Femur (tissue), 1 donor: ENCODE measurements at regions not wholly inside any gene's neighbourhood (a gene's known extent, or its start where the extent isn't known, plus 50 kb on each side); places are given as distances from the start of the nearest gene placed in this dataset.
"Not testable (repeated sequence)": the region's sequence is repeated elsewhere in the genome, so short reads cannot be mapped to it uniquely, and the experiment has no call there.

Source experiments
- DNase-seq: peaks from one replicate; pipeline ENCODE4 v3.0.0-alpha.2; 2017

GRCh38 chr5:53733853-53734252, 173.4 kb downstream of the NDUFS4 start:
- no peak for DNase-seq

DNA sequence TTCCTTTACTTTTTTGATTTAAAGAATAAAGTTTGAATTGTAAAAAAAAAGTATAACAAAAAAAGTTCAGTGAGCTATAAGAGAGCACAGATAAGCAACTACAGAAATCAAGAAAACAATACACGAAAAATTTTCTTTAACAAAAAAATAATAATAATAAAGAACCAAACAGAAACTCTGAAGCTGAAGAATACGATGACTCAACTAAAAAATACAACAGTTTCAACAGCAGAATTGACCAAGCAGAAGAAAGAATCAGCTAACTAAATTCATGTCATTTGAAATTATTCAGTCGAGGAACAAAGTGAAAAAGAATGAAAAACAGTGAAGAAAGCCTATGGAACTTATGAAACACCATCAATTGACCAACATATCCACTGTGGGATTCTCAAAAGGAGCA, 177.7 kb downstream of the NDUFS4 start:
- no peak for DNase-seq

DNA sequence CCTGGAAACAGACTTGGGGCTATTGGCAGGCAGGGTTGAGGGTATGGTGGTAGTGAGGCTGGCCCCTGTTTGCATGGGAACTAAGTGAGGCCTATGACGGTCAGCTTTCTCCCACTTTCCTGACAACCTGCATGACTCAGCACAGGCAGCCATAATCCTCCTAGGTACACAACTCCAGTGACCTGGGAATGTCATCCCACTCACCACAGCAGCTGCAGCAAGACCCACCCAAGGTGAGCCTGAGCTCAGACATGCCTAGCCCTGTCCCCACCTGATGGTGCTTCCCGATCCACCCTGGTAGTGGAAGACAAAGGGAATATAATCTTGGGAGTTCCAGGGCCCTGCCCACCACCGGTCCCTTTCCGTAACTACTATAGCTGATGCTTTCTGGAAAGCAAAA, 178.7 kb downstream of the NDUFS4 start:
- DNase-seq, result no peak

DNA sequence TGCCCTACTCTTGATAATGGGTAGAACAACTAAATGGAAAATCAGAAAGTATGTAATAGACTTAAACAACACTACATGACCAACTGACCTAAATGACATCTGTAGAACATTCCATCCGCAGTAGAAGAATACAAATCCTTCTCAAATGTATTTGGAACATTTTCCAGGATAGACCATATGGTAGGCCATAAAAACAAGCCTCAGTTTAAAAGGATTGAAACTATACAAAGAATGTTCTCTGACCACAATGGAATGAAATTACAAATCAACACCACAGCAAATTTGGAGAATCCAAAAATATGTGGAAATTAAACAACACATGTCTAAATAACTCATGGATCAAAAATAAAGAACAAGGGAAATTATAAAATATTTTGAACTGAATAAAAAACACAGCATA, 189.2 kb downstream of the NDUFS4 start:
- no peak for DNase-seq

- DNase-seq, result not testable (repeated sequence)
Measured at GRCh38 chr5:53752282-53752681, 191.8 kb downstream of the NDUFS4 start.

DNA sequence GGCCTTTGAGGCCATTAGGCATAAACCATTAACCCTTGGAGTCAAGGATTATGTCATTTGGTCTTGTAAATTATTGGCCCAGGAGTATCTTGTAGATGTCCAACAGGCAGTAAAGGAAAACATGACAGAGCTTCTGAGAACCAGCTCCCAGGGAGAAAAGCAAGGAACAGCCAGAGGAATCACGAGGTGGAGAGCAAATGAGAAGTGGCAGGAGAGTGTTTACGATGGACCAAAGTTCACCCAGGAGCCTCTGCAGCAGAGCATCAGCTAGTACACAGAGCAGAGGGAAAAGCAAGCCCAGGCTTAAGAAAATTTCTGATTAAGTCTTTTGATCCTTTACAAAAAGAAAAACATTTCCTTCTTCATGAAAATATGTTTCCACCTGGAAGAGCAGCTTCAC, 206.2 kb downstream of the NDUFS4 start:
- no peak for DNase-seq

- DNase-seq, result no peak
Measured at GRCh38 chr5:53777864-53778618, 217.6 kb downstream of the NDUFS4 start.

- peak; percentile 47 for DNase-seq
Measured at GRCh38 chr5:53779541-53779981, 219.1 kb downstream of the NDUFS4 start.

DNA sequence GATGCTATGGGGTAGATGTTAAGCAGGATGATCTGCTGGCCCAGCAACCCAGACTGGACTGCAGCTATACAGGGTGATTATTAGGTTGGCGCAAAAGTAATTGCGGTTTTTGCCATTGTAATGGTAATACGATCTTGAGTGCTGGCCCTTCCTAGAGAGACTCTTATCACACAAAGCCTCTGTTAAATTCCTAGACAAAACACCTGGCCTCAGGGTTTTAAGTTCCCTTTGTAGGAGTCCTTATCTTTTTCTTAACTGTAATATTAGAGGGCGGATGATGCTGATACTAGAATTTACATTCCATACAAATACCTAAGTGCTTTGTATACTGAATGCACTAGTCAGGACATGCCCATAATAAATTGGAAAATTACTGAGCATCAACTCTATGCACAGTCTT, 222.2 kb downstream of the NDUFS4 start:
- no peak for DNase-seq

- no peak for DNase-seq
Measured at GRCh38 chr5:53783624-53784228, 223.3 kb downstream of the NDUFS4 start.

DNA sequence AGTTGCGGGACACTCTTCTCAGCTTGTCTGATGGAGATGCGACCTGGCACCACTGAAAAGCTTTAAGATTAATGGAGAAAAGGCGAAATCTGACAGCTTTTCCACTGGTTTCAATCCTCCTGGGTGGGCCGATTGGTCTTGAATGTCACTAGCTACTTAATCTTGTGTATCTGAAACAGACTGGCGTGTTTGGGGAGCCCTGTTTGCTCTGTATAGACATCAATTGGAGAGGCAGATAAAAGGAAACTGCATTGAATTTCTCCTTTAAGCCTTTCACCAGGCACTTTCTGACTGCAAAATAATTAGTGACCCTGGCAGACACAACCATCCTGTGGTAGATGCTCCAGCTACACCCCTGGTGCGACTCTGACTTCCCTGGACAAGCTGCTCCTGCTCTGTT, 224.2 kb downstream of the NDUFS4 start:
- no peak for DNase-seq

GRCh38 chr5:53785924-53786323, 225.5 kb downstream of the NDUFS4 start:
- no peak for DNase-seq

DNA sequence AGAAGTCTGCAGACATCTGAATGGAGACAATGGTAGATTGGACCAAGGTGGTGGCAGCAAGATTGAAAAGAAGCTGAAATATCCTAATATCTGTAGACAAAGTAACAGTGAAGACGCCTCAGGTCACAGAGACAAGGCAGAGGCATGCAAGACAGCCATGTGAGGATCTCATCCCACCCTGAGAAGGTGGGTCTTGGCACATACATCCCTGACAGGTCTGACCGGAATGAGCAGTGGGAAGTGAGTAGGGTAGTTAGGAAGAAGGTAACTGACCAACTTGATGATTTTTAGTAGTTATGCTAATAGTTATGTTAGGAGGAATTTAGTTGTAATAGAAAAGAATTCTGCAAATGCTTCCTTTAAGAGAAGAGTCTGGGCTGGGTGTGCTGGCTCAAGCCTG, 229.6 kb downstream of the NDUFS4 start:
- no peak for DNase-seq

GRCh38 chr5:53792338-53792737, 231.9 kb downstream of the NDUFS4 start:
- no peak for DNase-seq

DNA sequence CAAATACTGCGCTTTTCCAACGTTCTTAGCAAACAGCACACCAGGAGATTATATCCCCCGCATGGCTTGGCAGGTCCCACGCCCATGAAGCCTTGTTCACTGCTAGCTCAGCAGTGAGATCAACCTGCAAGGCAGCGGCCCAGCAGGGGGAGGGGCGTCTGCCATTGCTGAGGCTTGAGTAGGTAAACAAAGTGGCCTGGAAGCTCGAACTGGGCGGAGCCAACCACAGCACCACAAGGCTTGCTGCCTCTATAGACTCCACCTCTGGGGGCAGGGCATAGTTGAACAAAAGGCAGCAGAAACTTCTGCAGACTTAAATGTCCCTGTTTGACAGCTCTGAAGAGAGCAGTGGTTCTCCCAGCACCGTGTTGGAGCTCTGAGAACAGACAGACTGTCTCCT, 239.2 kb downstream of the NDUFS4 start:
- DNase-seq, result not testable (repeated sequence)

DNA sequence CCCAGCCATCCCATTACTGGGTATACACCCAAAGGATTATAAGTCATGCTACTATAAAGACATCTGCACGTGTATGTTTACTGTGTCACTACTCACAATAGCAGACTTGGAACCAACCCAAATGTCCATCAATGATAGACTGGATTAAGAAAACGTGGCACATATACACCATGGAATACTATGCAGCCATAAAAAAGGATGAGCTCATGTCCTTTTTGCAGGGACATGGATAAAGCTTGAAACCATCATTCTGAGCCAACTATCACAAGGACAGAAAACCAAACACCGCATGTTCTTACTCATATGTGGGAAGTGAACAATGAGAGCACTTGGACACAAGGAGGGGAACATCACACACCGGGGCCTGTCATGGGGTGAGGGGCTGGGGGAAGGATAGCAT, 248.0 kb downstream of the NDUFS4 start:
- not testable (repeated sequence) for DNase-seq

- no peak for DNase-seq
Measured at GRCh38 chr5:53814819-53815218, 254.4 kb downstream of the NDUFS4 start.

DNA sequence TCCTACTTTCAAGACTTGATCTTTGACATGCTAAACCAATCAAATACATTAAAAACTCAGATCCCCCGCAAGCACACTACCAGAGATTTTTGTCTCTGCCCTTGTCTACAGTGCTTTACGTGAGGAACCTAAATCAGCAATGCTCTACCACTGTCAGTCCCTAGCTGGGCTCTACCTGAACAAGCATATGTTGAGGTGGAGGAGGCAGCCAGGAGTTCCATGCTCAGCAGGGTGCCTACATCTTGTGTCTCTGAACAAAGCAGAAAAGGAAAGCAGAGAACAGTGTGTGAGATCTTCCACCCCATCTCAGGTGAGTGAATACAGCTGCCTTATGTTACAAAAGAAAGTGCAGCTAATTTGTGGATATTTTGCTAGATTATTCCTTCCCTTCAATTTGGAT, 255.0 kb downstream of the NDUFS4 start:
- DNase-seq, result no peak

- no peak for DNase-seq
Measured at GRCh38 chr5:53817183-53817582, 256.7 kb downstream of the NDUFS4 start.

DNA sequence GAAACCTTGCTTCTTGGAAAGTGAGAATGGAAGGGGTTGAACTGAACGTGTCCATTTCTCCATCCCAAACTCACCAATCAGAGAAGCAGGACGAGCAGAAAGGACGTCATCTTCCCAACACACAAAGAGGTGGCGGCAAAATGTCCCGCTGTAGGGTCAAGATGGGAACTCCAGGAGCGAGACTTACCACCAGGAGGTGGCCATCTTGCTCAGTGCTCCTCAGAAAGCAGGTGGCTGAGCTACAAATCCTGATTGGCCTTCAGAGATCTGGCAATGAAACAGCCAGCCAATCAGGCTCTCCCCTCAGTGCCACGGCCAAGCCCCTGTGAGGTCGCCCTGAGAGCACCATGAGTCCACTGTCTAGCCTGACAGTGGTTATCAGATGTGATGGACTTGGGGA, 259.0 kb downstream of the NDUFS4 start:
- no peak for DNase-seq

DNA sequence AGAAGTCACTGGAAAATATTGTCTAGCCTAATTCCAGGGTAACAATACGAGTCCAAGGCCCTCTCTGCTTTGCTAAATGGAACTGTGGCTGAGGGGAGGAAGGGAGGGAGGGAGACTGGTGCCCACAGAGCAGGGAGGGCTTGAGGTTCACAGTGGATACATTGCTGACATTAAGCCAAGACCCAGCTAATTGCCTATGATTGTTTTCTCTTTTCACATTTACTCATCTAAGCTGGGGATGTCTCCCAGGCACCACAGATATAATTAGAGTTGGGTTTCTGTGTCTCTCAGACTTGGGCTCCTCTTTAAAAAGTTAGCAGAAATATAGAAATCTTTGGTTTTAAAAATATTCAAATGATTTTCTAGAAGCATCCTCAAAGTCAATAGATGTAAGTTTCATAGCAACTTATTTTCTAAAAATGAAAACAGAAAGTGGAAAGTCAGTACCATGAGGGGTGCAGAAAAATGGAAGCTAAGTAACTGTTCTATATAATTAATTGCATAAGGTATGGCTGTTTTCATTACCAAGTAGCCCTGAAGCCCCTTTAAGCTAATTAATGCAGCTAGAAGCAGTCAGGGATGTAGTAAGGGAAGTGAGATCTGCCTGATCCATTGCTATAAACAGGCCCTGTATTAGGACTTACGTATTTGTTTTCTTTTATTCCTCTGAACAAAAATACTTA, 259.8 kb downstream of the NDUFS4 start:
- DNase-seq, result no peak

GRCh38 chr5:53820802-53821171, 260.3 kb downstream of the NDUFS4 start:
- DNase-seq, result no peak

- peak; percentile 60 for DNase-seq
Measured at GRCh38 chr5:53825016-53825415, 264.6 kb downstream of the NDUFS4 start.

DNA sequence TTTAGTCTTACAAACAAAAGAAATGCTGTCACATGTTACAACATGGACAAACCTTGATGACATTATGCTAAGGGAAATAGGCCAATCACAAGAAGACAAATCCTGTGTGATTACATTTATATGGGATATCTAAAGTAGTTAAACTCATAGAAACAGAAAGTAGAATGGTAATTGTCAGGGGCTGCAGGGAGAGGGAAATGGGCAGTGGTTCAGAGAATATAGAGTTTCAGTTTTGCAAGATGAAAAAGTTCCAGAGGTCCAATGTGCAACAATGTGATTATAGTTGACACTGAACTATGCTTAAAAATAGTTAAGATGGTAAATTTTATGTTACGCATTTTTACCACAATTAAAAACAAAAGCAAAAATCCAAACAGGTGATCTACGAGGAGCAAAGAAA, 265.5 kb downstream of the NDUFS4 start:
- DNase-seq, result no peak
